ENCODE measurements at regions not wholly inside any gene's neighbourhood (a gene's known extent, or its start where the extent isn't known, plus 50 kb on each side); places are given as distances from the start of the nearest gene placed in this dataset.

DNA sequence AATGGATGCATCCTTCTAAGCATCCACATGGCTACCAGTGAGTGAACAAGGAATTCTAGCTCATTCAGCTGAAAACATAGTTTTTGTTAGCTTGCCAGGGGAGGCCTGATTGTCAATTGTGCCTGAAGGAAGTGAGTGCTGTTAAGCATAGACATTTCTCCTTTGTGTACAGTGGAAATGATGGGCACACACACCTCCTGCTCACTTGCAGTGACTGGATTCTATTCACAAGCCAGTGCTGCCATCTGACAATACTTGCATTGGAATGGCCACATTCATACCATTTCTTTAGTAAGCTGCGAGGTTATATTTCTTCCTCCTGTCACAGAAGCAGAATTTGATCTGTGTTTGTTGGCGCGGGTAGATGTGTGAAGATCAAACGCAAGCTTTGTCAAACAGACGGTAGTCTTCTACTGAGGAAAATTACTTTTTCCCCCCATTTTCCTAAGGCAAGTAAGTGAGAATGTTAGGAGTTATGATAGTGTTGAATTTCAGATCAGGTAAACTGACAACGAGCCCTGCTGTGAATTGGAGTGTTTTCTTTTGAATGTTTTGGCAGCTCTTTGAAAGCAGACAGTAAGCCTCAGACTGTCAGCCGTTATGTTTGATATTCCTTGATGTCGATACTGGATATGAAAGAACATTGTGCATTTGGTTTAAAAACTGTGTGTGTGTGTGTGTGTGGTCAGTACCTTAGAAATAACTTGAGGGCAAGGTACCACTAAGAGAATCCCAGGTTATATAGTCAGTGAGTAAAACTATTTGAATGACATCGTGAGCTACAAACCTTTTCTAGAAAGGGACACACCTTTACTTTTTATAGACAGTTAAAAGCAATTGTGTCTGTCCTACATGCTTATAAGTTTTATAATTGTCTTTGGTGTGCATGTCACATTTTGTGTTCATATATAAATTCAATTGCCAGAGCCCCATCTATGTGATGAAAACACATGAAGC, 84.2 kb upstream of the BMP2 start:
- no peaks in the 10 kb centered on the region for H3K36me3 ChIP-seq (ENCODE audit: control insufficient read depth, insufficient read depth, low read length)
- H3K27ac ChIP-seq (ENCODE audit: low read length), result no peak overlapping the region
- H3K27ac Mint-ChIP-seq, result no peak overlapping the region
- DNase-seq (no peak), ATAC-seq (no peak)
- peaks cover 0 to 7% of the 10 kb centered on the region in 2 donors for H3K27me3 Mint-ChIP-seq (ENCODE audit: low read depth in 2 of 2)
- H3K4me3 ChIP-seq (ENCODE audit: low read length), result no peak overlapping the region
- WGBS (ENCODE audit: insufficient coverage), result 81% methylated on average over 4 of the region's 9 CpGs
- no peak overlapping the region for H3K4me3 Mint-ChIP-seq
- H3K27me3 ChIP-seq (ENCODE audit: control insufficient read depth, insufficient read depth, low read length), result no peaks in the 10 kb centered on the region
- H3K4me1 Mint-ChIP-seq, result peaks cover 0 to 5% of the 10 kb centered on the region in 2 donors
- TF ChIP-seq, protein P1, sequence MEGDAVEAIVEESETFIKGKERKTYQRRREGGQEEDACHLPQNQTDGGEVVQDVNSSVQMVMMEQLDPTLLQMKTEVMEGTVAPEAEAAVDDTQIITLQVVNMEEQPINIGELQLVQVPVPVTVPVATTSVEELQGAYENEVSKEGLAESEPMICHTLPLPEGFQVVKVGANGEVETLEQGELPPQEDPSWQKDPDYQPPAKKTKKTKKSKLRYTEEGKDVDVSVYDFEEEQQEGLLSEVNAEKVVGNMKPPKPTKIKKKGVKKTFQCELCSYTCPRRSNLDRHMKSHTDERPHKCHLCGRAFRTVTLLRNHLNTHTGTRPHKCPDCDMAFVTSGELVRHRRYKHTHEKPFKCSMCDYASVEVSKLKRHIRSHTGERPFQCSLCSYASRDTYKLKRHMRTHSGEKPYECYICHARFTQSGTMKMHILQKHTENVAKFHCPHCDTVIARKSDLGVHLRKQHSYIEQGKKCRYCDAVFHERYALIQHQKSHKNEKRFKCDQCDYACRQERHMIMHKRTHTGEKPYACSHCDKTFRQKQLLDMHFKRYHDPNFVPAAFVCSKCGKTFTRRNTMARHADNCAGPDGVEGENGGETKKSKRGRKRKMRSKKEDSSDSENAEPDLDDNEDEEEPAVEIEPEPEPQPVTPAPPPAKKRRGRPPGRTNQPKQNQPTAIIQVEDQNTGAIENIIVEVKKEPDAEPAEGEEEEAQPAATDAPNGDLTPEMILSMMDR (IDR thresholded peaks at IDR 0.05), result no peak
- peaks cover 4% of the 10 kb centered on the region for H3K4me1 ChIP-seq (ENCODE audit: control insufficient read depth, insufficient read depth, low read length)
- H3K9me3 Mint-ChIP-seq, result peaks cover 0 to 6% of the 10 kb centered on the region in 2 donors
- H3K36me3 Mint-ChIP-seq, result no peaks in the 10 kb centered on the region
- no peaks in the 10 kb centered on the region for H3K9me3 ChIP-seq (ENCODE audit: control insufficient read depth, insufficient read depth, low read length)
- intact Hi-C loops (cut with micrococcal nuclease), result no loop called here

DNA sequence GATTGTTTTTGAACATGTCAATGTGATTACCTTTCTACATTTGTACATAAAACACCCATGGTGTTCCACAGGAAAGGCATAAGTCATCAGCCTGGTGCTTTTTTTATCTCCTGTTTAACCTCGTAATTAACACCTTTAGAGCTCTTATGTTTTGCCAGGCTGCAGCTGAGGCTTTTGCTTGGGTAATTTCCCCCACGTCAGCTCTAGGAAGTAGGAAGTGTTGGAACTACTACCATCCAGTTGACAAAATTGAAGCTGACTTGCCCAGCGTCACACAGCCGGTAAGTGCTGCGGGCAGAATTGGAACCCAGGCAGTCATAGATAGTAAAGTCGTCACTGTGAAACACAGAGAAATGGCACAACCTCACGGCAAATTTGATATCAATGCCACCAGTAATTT, 86.6 kb upstream of the BMP2 start:
- no peaks in the 10 kb centered on the region for H3K36me3 ChIP-seq (ENCODE audit: control insufficient read depth, insufficient read depth, low read length)
- H3K27ac ChIP-seq (ENCODE audit: low read length), result no peak overlapping the region
- no peak overlapping the region for H3K27ac Mint-ChIP-seq
- DNase-seq (no peak), ATAC-seq (peak in 1 of 3 donors; percentile 32)
- H3K27me3 Mint-ChIP-seq (ENCODE audit: low read depth in 2 of 2), result peaks cover 0 to 3% of the 10 kb centered on the region in 2 donors
- no peaks in the 10 kb centered on the region for H3K27me3 ChIP-seq (ENCODE audit: control insufficient read depth, insufficient read depth, low read length)
- peaks cover 4% of the 10 kb centered on the region for H3K4me1 ChIP-seq (ENCODE audit: control insufficient read depth, insufficient read depth, low read length)
- H3K4me3 ChIP-seq (ENCODE audit: low read length), result no peak overlapping the region
- H3K9me3 ChIP-seq (ENCODE audit: control insufficient read depth, insufficient read depth, low read length), result no peaks in the 10 kb centered on the region
- 79% methylated on average over 6 of the region's 7 CpGs for WGBS (ENCODE audit: insufficient coverage)
- intact Hi-C loops (cut with micrococcal nuclease), result no loop called here
- no peaks in the 10 kb centered on the region for H3K36me3 Mint-ChIP-seq
- peaks cover 0 to 6% of the 10 kb centered on the region in 2 donors for H3K9me3 Mint-ChIP-seq
- no peaks in the 10 kb centered on the region for H3K4me1 Mint-ChIP-seq
- no peak overlapping the region for H3K4me3 Mint-ChIP-seq
- TF ChIP-seq, protein P1 (IDR thresholded peaks at IDR 0.05), result no peak

DNA sequence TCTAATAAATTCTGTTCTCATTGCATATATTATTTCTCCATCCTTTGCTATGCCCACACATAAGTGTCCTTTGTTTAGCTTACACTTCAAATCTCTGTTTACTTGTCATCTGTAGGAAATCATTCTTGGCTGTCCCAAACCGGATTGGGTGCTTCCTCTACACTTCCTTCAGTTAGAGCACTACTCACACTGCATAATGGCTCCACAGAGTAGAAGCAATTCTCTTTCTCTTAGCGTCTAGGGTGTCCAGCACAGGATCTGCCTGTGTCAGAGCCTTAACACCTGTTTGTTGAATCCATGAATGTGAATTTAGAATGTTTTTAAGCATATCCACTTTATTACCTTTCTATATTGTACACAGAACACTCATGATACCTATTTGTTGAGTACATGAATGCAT, 87.0 kb upstream of the BMP2 start:
- Mint-ChIP-seq H3K9me3 (peaks cover 0 to 6% of the 10 kb centered on the region in 2 donors), H3K4me1 (no peaks in the 10 kb centered on the region), H3K27ac (no peak overlapping the region), H3K4me3 (no peak overlapping the region), H3K36me3 (no peaks in the 10 kb centered on the region), H3K27me3 (ENCODE audit: low read depth in 2 of 2) (peaks cover 0 to 3% of the 10 kb centered on the region in 2 donors)
- intact Hi-C loops (cut with micrococcal nuclease), result no loop called here
- 35% methylated on average over 2 of the region's 2 CpGs for WGBS (ENCODE audit: insufficient coverage)
- Histone ChIP-seq H3K4me1 (ENCODE audit: control insufficient read depth, insufficient read depth, low read length) (peaks cover 4% of the 10 kb centered on the region), H3K27ac (ENCODE audit: low read length) (no peak overlapping the region), H3K27me3 (ENCODE audit: control insufficient read depth, insufficient read depth, low read length) (no peaks in the 10 kb centered on the region), H3K36me3 (ENCODE audit: control insufficient read depth, insufficient read depth, low read length) (no peaks in the 10 kb centered on the region), H3K4me3 (ENCODE audit: low read length) (no peak overlapping the region), H3K9me3 (ENCODE audit: control insufficient read depth, insufficient read depth, low read length) (no peaks in the 10 kb centered on the region)
- ATAC-seq (no peak), DNase-seq (no peak)
- TF ChIP-seq, protein P1 (IDR thresholded peaks at IDR 0.05), result no peak

All from natural killer cell (primary cell).